Hepatic stellate cell (primary cell): ENCODE measurements at regions not wholly inside any gene's neighbourhood (a gene's known extent, or its start where the extent isn't known, plus 50 kb on each side); places are given as distances from the start of the nearest gene placed in this dataset.

Experiments used
- DNase-seq: peaks from one replicate; pipeline ENCODE4 v3.0.0; 2011; ENCODE audit warnings: low spot score

- DNase-seq = no peak
Observed at GRCh38 chr6:22027040-22027725, 269.7 kb downstream of the PRL start.

GRCh38 chr6:22028403-22029090 is 268.3 kb downstream of the PRL start:
- DNase-seq = no peak

- no peak for DNase-seq
Observed at GRCh38 chr6:22029171-22029570, 267.7 kb downstream of the PRL start.

GRCh38 chr6:22030730-22031619 is 265.9 kb downstream of the PRL start:
- no peak for DNase-seq

GRCh38 chr6:22035690-22036089 is 261.1 kb downstream of the PRL start:
- no peak for DNase-seq

GRCh38 chr6:22036275-22036674 is 260.6 kb downstream of the PRL start:
- DNase-seq = no peak

- no peak for DNase-seq
Observed at GRCh38 chr6:22036699-22037098, 260.1 kb downstream of the PRL start.

GRCh38 chr6:22041797-22042480 is 254.9 kb downstream of the PRL start:
- DNase-seq = peak; percentile 20

GRCh38 chr6:22042706-22043105 is 254.1 kb downstream of the PRL start:
- DNase-seq = no peak

GRCh38 chr6:22043284-22043962 is 253.4 kb downstream of the PRL start:
- no peak for DNase-seq

GRCh38 chr6:22045261-22045912 is 251.4 kb downstream of the PRL start:
- DNase-seq = no peak

- no peak for DNase-seq
Observed at GRCh38 chr6:22049002-22049401, 247.8 kb downstream of the PRL start.

GRCh38 chr6:22053391-22053997 is 243.3 kb downstream of the PRL start:
- DNase-seq = no peak

GRCh38 chr6:22056398-22056797 is 240.4 kb downstream of the PRL start:
- DNase-seq = no peak

GRCh38 chr6:22057962-22058361 is 238.9 kb downstream of the PRL start:
- no peak for DNase-seq

GRCh38 chr6:22059126-22059525 is 237.7 kb downstream of the PRL start:
- no peak for DNase-seq

- no peak for DNase-seq
Observed at GRCh38 chr6:22059946-22060345, 236.9 kb downstream of the PRL start.

- DNase-seq = no peak
Observed at GRCh38 chr6:22062807-22063408, 233.9 kb downstream of the PRL start.

- no peak for DNase-seq
Observed at GRCh38 chr6:22064558-22064957, 232.3 kb downstream of the PRL start.

GRCh38 chr6:22067122-22067521 is 229.7 kb downstream of the PRL start:
- DNase-seq = no peak
